ENCODE measurements at regions not wholly inside any gene's neighbourhood (a gene's known extent, or its start where the extent isn't known, plus 50 kb on each side); places are given as distances from the start of the nearest gene placed in this dataset.

- TF ChIP-seq, protein P1, sequence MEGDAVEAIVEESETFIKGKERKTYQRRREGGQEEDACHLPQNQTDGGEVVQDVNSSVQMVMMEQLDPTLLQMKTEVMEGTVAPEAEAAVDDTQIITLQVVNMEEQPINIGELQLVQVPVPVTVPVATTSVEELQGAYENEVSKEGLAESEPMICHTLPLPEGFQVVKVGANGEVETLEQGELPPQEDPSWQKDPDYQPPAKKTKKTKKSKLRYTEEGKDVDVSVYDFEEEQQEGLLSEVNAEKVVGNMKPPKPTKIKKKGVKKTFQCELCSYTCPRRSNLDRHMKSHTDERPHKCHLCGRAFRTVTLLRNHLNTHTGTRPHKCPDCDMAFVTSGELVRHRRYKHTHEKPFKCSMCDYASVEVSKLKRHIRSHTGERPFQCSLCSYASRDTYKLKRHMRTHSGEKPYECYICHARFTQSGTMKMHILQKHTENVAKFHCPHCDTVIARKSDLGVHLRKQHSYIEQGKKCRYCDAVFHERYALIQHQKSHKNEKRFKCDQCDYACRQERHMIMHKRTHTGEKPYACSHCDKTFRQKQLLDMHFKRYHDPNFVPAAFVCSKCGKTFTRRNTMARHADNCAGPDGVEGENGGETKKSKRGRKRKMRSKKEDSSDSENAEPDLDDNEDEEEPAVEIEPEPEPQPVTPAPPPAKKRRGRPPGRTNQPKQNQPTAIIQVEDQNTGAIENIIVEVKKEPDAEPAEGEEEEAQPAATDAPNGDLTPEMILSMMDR (IDR thresholded peaks at IDR 0.05; ENCODE audit: control insufficient read depth, extremely low read depth, insufficient read depth), result no peak
- no peak for DNase-seq (ENCODE audit: low read depth)
- H3K4me3 ChIP-seq (ENCODE audit: low read depth, low read length), result no peak overlapping the region
Observed at GRCh38 chr4:189098932-189099696, 841.6 kb upstream of the FRG1 start.

DNA sequence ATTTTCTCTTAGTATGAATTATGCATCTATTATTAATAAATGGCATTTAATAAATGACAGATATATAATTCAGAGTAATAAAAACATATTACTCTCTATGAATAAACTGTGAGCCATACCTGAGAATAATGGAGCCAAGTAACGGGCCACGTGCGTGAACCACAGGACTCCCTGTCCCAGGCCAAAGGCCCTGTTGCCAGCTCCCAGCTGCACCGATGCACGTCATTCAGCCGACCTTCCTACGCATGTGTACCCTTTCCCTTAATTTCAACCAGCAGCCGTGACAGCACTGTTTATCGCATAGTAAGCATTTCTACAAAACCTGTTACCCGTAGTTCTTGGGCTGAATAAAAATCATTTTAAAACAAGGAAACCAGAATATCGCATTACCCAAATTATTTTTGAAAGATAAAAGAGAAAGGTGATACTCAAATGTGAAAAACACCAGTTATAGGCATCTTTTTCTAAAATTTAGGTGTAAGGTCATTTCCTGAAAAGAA, 827.2 kb upstream of the FRG1 start:
- no peak overlapping the region for H3K4me3 ChIP-seq (ENCODE audit: low read depth, low read length)
- TF ChIP-seq, protein P1 (IDR thresholded peaks at IDR 0.05; ENCODE audit: control insufficient read depth, extremely low read depth, insufficient read depth), result no peak
- DNase-seq (ENCODE audit: low read depth), result no peak

DNA sequence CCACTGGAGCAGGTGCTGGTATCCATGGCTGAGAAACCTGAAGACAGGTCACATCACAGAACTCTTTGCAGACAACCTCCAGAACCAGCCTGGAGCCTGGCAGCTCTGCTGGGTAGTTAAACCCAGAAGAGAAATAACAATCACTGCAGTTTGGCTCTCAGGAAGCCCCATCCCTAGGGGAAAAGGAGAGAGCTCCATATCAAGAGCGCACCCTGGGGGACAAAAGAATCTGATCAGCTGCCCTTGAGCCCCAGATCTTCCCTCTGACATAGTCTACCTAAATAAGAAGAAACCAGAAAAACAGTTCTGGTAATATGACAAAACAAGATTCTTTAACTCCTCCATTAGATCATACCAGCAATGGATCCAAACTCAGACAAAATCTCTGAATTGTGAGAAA, 823.2 kb upstream of the FRG1 start:
- TF ChIP-seq, protein P1 (IDR thresholded peaks at IDR 0.05; ENCODE audit: control insufficient read depth, extremely low read depth, insufficient read depth), result no peak
- no peak for DNase-seq (ENCODE audit: low read depth)
- no peak overlapping the region for H3K4me3 ChIP-seq (ENCODE audit: low read depth, low read length)

DNA sequence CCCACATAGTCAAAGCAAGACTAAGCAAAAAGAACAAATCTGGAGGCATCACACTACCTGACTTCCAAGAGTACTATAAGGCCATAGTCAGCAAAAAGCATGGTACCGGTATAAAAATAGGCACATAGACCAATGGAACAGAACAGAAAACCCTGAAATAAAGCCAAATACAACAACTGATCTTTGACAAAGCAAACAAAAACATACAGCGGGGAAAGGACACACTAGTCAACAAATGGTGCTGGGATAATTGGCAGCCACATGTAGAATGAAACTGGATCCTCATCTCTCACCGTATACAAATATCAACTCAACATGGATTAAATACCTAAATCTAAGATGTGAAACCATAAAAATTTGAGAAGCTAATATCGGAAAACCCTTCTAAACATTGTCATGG, 819.3 kb upstream of the FRG1 start:
- H3K4me3 ChIP-seq (ENCODE audit: low read depth, low read length), result no peak overlapping the region
- TF ChIP-seq, protein P1 (IDR thresholded peaks at IDR 0.05; ENCODE audit: control insufficient read depth, extremely low read depth, insufficient read depth), result no peak
- peak; percentile 75 for DNase-seq (ENCODE audit: low read depth)

GRCh38 chr4:189124149-189124758, 816.4 kb upstream of the FRG1 start:
- TF ChIP-seq, protein P1 (IDR thresholded peaks at IDR 0.05; ENCODE audit: control insufficient read depth, extremely low read depth, insufficient read depth), result peak; percentile 85
- no peak for DNase-seq (ENCODE audit: low read depth)
- H3K4me3 ChIP-seq (ENCODE audit: low read depth, low read length), result no peak overlapping the region

GRCh38 chr4:189124791-189125190, 815.9 kb upstream of the FRG1 start:
- TF ChIP-seq, protein P1 (IDR thresholded peaks at IDR 0.05; ENCODE audit: control insufficient read depth, extremely low read depth, insufficient read depth), result no peak
- H3K4me3 ChIP-seq (ENCODE audit: low read depth, low read length), result no peak overlapping the region
- DNase-seq (ENCODE audit: low read depth), result no peak
